Transverse colon (tissue), 4 donors: ENCODE measurements at regions not wholly inside any gene's neighbourhood (a gene's known extent, or its start where the extent isn't known, plus 50 kb on each side); places are given as distances from the start of the nearest gene placed in this dataset.

Source experiments
- DNase-seq: peaks from one replicate; pipeline ENCODE4 v3.0.0-alpha.2; 2019
- H3K27ac ChIP-seq, 4 donors: fragments of 200-600 bp; sonication (generic); 2 replicates each; pipeline ENCODE4 v1.5.1; 2016 to 2018; ENCODE audit warnings: inconsistent platforms in 4 of 4
- H3K27me3 ChIP-seq: fragments of 200-600 bp; sonication (generic); 2 replicates; pipeline ENCODE4 v1.5.1; 2017; ENCODE audit warnings: inconsistent platforms
- H3K36me3 ChIP-seq, 4 donors: fragments of 200-600 bp; sonication (generic); 2 replicates each; pipeline ENCODE4 v1.5.1; 2017 to 2019; ENCODE audit warnings: inconsistent platforms in 4 of 4
- H3K4me1 ChIP-seq, 4 donors: fragments of 200-600 bp; sonication (generic); 2 replicates each; pipeline ENCODE4 v1.5.1; 2017 to 2020; ENCODE audit warnings: inconsistent platforms in 4 of 4
- H3K4me3 ChIP-seq, 4 donors: fragments of 200-600 bp; sonication (generic); 1 replicate in 1 of 4; 2 replicates in 3 of 4; pipeline versions ENCODE4 v1.5.1 to v1.6.1; 2017 to 2019; ENCODE audit warnings: inconsistent platforms in 4 of 4
- H3K9me3 ChIP-seq, 2 donors: fragments of 200-600 bp; sonication (generic); 2 replicates each; pipeline ENCODE4 v1.5.1; 2017 to 2019; ENCODE audit warnings: inconsistent platforms in 2 of 2
- CTCF ChIP-seq, 5 experiments: fragments of 200-600 bp in 3 of 5; fragments of 450-650 bp in 2 of 5; sonication (generic) in 3 of 5; IDR thresholded peaks; 1 replicate in 2 of 5; 2 replicates in 3 of 5; pipeline ENCODE4 v1.5.1; 2016 to 2017; ENCODE audit warnings: antibody characterized with exemption in 5 of 5, inconsistent platforms in 3 of 5, mild to moderate bottlenecking in 2 of 5, moderate library complexity in 1 of 5
- EP300 ChIP-seq: sonication (generic); formaldehyde crosslinking; IDR thresholded peaks from one replicate; pipeline ENCODE4 v1.6.1; 2017; ENCODE audit warnings: antibody characterized with exemption, low read depth
- POLR2A ChIP-seq: fragments of 450-650 bp; IDR thresholded peaks from one replicate; pipeline ENCODE4 v1.6.1; 2016; ENCODE audit warnings: antibody characterized with exemption, mild to moderate bottlenecking, moderate library complexity
- POLR2AphosphoS5 ChIP-seq, 3 donors: sonication (generic); formaldehyde crosslinking; IDR thresholded peaks; one replicate each; pipeline ENCODE4 v1.6.1; 2016; ENCODE audit warnings: antibody characterized with exemption in 3 of 3
- WGBS, 2 donors: methylation state at CpG; one replicate each; pipeline ENCODE4 v1.1.5; 2018; ENCODE audit warnings: low coverage in 1 of 2; 5-methylcytosine and 5-hydroxymethylcytosine counted together
- in situ Hi-C, 4 donors: fragments of 200-750 bp; cut with MboI; loops; one replicate each; pipeline versions ENCODE4 v1.15.0 to v1.15.1; 2017; ENCODE audit warnings: low sequenced_read_pairs in 3 of 4, low pct_ligation_motif_present in 1 of 4, low pct_unique_long_range_greater_than_20kb in 1 of 4
- intact Hi-C: fragments of 100-400 bp; cut with DNase I; formaldehyde crosslinking; loops from one replicate; pipeline ENCODE4 v1.15.1; 2023; ENCODE audit warnings: low total_unique reads

GRCh38 chr1:201614262-201615015 lies 75.5 kb downstream of the NAV1 start:
- no peaks in the 10 kb centered on the region for H3K36me3 ChIP-seq
- no peaks in the 10 kb centered on the region for H3K27me3 ChIP-seq
- no peak overlapping the region for H3K27ac ChIP-seq
- in situ Hi-C loops = no loop called here
- peaks cover 0 to 9% (median 0%) of the 10 kb centered on the region in 4 donors for H3K4me1 ChIP-seq
- no peak overlapping the region for H3K4me3 ChIP-seq
- DNase-seq = no peak
- TF ChIP-seq CTCF (IDR thresholded peaks at IDR 0.05) = no peak
- TF ChIP-seq EP300 = no peak
- TF ChIP-seq POLR2A = no peak
- no peak for TF ChIP-seq POLR2AphosphoS5 (IDR thresholded peaks at IDR 0.05)
- intact Hi-C loops = no loop called here
- no peaks in the 10 kb centered on the region for H3K9me3 ChIP-seq
- 39 to 90% methylated on average over 2 to 22 of the region's 22 CpGs for WGBS, 2 donors

- 80% methylated on average over 3 of the region's 3 CpGs; no CpG with 5 or more reads in 1 of the 2 donors for WGBS, 2 donors
- H3K27me3 ChIP-seq = no peaks in the 10 kb centered on the region
- TF ChIP-seq CTCF (IDR thresholded peaks at IDR 0.05) (no peak), POLR2AphosphoS5 (IDR thresholded peaks at IDR 0.05) (no peak), POLR2A (no peak), EP300 (no peak)
- no peak for DNase-seq
- no peaks in the 10 kb centered on the region for H3K9me3 ChIP-seq
- peaks cover 0 to 9% (median 0%) of the 10 kb centered on the region in 4 donors for H3K4me1 ChIP-seq
- no peak overlapping the region for H3K27ac ChIP-seq
- H3K36me3 ChIP-seq = no peaks in the 10 kb centered on the region
- intact Hi-C loops = no loop called here
- no peak overlapping the region for H3K4me3 ChIP-seq
- in situ Hi-C loops = no loop called here
Measured at GRCh38 chr1:201617157-201617556, 78.2 kb downstream of the NAV1 start.

GRCh38 chr1:201618389-201618788 lies 79.5 kb downstream of the NAV1 start:
- in situ Hi-C loops (no loop called here), intact Hi-C loops (no loop called here)
- H3K4me3 ChIP-seq = no peak overlapping the region
- TF ChIP-seq POLR2A (no peak), CTCF (IDR thresholded peaks at IDR 0.05) (no peak), EP300 (no peak), POLR2AphosphoS5 (IDR thresholded peaks at IDR 0.05) (no peak)
- no peaks in the 10 kb centered on the region for H3K36me3 ChIP-seq
- H3K27me3 ChIP-seq = no peaks in the 10 kb centered on the region
- H3K27ac ChIP-seq = no peak overlapping the region
- H3K9me3 ChIP-seq = no peaks in the 10 kb centered on the region
- H3K4me1 ChIP-seq = peaks cover 0 to 9% (median 0%) of the 10 kb centered on the region in 4 donors
- no peak for DNase-seq
- WGBS, 2 donors = 80 to 95% methylated on average over 1 to 3 of the region's 3 CpGs

- WGBS, 2 donors = 80% methylated on average over 5 of the region's 5 CpGs; no CpG with 5 or more reads in 1 of the 2 donors
- in situ Hi-C loops = no loop called here
- intact Hi-C loops = no loop called here
- Histone ChIP-seq H3K4me3 (no peak overlapping the region), H3K27me3 (no peaks in the 10 kb centered on the region), H3K4me1 (peaks cover 0 to 6% (median 0%) of the 10 kb centered on the region in 4 donors), H3K36me3 (no peaks in the 10 kb centered on the region), H3K9me3 (no peaks in the 10 kb centered on the region), H3K27ac (no peak overlapping the region)
- no peak for TF ChIP-seq POLR2A
- TF ChIP-seq CTCF (IDR thresholded peaks at IDR 0.05) = no peak
- DNase-seq = no peak
Measured at GRCh38 chr1:201618905-201619304, 80.0 kb downstream of the NAV1 start.
